GM18505 (cell line): ENCODE measurements at regions not wholly inside any gene's neighbourhood (a gene's known extent, or its start where the extent isn't known, plus 50 kb on each side); places are given as distances from the start of the nearest gene placed in this dataset.

Experiments
- ATAC-seq: cut with Tn5 transposase; IDR thresholded peaks from one replicate; pipeline ENCODE4 v1.9.1; 2021; ENCODE audit not compliant: unreplicated experiment
- POLR2A ChIP-seq: IDR thresholded peaks from 4 replicates; pipeline ENCODE4 v1.6.1; 2011; ENCODE audit warnings: borderline replicate concordance; ENCODE audit not compliant: insufficient read depth, insufficient read length; ENCODE audit errors: extremely low read depth

DNA sequence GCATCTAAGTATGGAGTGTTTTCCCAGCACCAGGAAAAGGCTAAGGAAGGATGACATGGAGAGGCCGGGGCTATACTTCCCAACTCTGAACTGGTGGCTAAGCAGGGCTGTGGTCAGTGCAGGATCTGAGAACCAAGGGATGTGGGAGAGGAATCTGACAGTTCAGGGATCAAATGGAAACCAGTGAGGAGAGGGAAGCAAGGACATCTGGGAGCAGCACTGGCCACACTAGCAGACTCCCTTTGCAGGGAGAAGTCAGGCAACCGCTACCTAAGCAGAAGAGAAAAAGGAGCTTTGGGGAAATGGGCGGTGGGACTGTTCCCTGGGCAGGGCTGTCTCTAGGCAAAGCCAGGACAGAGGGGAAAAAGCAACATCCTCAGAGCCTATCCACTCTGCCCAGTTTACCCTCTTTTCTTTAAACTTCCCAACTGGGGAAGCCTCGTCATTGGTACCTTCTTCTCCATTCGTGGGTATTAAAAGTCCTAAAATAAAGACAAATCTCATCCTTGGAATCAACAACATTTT is 105.8 kb upstream of the MEIS1 start:
- ATAC-seq = no peak
- no peak for TF ChIP-seq POLR2A

DNA sequence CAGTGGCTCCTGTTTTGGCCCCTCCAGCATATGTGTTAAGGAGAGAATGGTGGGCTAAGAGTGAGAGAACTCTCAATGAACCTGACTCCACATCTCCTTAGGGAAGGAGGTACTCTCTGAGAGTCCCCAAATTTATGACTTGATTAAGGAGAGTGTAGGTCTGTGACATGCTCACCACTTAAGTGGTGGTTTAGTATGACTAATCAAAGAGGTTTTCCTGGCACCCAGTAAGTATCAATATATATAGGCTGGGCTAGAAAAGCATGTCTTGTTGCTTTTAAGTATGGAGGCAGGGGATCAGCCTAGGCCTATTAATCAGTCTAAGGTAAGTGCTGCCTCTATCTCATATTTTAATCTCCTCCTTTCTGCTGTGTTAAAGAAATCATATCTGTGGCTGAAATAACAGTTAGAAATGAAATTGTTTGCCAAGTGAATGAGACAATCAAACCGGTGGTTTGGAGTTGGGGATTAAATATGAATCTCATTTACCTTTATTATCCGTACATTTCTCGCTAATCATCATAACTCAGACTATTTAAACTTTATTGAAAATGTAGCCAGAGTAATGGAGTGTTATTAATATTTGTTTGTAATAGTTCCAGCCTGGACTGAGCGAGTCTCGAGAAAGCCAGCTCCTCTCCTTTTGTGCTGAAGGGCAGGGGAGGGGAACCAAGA is 107.7 kb upstream of the MEIS1 start:
- no peak for TF ChIP-seq POLR2A
- ATAC-seq = no peak

DNA sequence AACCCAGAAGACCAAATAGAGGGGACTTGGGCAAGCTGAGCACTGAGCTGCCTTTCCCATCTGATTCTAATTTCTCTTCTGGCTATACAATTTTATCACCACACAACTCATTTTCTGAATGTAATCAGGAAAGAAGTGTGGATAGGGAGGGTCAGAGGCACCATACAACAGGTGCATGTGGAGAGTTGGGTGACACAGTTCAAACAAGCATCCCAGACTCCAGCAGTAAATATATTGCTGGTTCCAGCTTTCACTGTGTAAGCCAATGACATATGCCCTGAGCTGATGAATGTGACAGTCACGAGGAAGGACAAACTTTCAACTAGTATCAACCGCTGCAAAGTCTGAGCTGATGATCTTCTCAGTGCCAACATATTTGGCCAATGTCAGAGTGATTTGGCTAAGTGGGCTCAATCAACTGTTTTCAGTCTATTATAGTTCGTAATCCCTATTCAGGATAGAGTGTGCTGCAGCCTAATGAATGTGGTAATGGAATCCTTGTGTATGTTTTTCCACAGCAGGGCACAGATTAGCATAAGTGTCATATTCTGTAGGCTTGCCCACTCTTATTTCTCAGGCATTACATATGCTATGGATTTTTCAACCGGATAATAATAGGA is 109.9 kb upstream of the MEIS1 start:
- ATAC-seq = no peak
- TF ChIP-seq POLR2A = no peak

DNA sequence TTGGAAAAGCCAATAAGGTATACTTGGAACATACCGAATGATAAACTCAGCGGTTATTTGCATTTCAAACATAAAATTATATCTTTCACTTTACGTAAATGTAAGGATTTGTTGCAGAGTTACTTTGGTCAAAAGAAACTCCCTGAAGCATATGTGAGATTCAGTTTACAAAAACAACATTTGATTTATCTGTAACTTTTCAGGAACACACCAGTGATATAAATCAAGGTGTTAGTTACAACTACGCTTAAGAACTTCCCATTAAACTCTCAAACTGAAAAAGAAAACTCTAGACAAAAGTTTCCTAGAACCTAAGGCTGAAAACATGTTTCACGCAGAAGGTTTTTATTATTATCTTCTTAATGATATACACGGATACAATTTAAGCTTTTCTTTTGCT is 110.6 kb upstream of the MEIS1 start:
- no peak for TF ChIP-seq POLR2A
- ATAC-seq = no peak

DNA sequence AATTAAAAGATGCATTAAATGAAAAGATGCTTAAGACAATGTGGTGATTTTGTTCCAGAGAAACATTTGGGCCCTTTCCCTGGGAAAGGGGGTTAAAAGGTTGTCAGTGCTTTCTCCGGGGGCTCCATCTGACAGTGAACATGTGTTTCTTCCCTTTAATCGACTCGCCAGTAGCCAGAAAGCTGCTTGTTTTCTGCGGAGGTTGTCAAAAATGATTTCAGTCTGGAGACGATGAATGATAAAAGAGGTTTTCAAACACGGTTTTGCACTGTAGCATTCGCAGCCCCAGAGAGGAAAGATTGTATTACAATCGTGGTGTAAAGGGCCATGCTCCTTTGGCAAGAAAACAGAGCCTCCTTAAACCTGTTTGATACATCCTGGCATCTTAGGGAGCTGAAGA is 111.5 kb upstream of the MEIS1 start:
- no peak for TF ChIP-seq POLR2A

DNA sequence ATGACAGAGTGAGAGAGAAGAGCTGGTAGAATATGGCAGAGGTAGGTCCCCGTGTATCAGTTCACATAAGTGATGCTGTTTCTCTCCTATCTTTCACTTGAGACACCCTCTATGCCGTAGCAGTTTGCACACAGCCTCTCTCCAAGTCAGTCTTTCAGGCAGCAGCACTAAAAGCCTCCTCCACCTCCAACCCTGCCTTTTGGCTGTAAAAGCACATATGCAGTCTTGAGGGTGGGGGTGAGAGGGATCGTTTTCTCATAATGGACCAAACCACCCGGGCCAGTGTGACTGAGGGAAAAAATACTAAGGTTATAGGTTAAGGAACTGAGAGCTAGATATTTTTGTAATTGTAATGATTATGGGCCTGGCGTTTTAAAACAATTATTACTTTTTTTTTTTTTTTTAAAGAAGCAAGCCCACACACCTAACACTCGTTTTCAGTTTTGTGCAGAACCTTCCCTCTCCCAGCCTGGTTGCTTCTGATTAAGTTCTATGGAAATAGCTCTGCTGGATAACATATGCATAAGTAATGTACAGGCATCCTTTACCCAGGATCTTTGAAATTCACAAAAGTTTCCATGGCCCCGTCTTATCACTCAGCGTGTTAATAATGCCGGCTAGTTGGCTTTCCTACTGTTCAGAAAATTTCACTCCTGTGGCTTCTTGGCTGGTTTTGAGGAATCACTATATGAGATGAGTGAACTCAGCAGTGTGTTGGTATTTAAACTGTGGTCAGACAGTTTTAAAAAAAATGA is 112.2 kb upstream of the MEIS1 start:
- no peak for TF ChIP-seq POLR2A
- ATAC-seq = no peak

More for the DNA sequence above, 111.5 kb upstream of the MEIS1 start:
- no peak for ATAC-seq

DNA sequence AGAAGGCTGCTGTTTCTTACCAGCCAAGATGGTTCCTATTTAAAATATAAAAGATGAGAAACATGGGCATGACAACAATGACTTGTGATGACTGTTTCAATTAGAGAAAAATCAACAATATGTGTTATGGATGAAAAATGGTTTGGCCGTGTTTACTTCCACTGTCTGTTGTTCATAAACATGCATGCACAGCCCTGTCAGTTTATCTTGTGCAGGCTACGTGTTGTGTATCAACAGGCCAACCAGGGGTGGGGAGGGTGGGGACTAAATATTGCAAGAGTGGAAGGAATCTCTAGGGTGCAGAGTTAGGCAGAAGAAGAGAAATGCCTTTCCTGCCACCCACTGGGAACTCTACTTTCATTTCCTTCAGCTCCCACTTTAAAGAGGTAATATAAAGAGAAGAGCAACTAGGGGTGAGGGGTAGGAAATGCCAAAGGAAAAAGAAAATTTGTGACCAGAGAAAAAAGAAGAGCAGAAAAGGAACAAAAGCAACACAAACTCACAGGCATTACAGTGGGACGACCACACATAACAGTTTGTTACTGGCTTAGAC is 116.8 kb upstream of the MEIS1 start:
- TF ChIP-seq POLR2A = no peak
- ATAC-seq = no peak

DNA sequence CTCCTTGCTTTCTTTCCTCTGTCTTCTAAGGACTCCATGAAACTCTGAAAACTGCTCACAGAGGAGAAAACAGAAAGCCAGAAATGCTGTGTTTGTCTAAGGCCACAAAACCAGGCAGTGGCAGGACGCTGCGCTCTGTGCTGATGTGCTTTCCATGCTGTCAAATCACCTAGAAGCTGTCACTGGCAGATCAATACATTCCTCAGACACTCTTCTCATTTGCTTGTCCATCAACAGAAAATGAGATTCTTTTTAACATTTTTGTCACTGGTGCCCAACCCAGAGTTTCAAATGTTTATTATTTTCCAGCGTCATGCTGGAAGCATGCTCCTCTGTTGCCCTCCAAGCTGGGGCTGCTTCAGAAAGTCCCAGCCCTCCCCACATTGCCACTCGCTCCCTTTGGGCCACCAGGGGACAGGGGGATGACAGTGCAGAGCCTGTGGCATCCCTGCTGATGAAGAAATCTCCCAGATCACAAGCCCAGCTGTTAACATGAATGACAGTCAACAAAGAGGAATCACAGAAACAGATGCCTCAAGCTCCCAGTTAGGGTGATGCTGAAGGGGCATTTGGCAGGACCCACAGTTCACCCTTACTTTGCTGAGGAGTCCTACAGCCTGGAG is 117.5 kb upstream of the MEIS1 start:
- no peak for ATAC-seq
- TF ChIP-seq POLR2A = no peak

DNA sequence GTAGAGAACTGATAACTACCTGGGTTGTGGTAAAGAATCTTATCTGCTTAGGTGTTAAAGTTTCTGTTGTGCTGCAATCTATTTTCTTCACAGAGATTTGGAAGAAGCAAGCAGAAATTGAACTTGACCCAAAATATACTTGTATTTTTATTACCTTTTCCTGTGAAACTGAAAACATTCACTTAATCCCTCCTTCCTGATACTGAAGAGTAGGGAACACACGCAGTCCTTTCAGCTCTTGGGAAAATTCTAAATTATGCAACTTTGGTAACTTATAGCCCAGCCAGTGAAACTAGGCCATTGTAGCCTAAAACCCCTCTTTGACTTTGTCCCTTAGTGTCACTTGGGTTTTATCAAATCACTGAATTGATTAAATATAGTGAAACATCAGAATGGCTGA is 128.4 kb upstream of the MEIS1 start:
- no peak for ATAC-seq
- no peak for TF ChIP-seq POLR2A

DNA sequence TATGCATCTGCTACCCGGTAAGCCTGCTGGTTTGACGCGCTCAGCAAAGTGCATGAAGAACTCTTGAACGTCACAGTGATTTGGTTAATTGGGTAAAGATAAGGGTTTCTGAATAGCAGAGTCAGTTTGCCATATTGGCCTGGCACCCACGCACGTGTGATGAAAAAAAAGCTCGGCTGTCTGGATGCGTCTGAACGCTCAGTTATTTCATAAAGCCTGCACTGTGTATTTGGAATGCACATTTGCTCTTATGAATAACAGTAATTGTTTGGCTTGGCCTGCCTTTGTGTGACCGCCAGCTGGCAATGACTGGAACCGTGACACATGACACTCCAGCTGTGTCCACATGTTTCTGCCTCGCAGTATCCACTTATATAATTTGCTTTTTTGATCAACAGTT is 129.2 kb upstream of the MEIS1 start:
- no peak for TF ChIP-seq POLR2A

DNA sequence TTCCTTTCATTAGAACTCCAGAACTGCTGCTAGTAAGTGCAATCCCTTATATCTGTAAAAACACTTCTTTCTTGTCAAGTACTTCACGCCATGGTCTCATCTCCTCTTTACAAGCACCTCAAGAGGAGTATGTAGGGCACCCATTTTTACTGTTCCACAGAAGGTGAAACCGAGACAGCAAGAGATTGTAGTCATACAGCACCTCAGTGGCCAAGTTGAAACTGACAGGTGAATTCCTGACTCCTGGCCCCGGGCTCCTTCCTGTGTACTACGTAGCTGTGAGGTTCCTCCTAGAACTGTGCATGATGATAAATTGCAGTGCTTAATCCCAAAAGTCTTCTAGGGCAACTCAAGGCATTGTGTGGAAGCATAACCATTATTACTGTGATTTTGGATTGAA is 131.5 kb upstream of the MEIS1 start:
- no peak for ATAC-seq
- TF ChIP-seq POLR2A = no peak

More for the DNA sequence above, 129.2 kb upstream of the MEIS1 start:
- no peak for ATAC-seq

DNA sequence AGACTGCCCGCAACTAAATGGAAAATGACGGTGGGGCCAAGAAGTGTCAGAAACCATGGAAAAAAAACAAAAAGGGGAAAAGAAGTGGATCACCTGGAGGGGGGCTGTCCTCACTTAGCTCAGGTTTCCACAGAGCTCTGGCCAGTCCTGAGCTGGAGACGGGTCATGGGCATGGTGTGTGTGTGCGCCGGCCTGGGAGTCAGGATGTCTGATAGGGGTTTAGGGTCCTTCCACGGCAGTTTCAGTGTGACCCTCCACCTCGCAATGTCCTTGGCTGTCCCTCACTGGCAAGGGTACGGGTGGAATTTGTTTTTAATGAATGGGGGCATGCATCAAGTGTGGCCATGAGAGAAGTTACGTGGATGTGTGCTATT is 133.2 kb upstream of the MEIS1 start:
- ATAC-seq = no peak

More for the DNA sequence above, 133.2 kb upstream of the MEIS1 start:
- TF ChIP-seq POLR2A = no peak
